ENCODE measurements at regions not wholly inside any gene's neighbourhood (a gene's known extent, or its start where the extent isn't known, plus 50 kb on each side); places are given as distances from the start of the nearest gene placed in this dataset.
"Not testable (repeated sequence)": the region's sequence is repeated elsewhere in the genome, so short reads cannot be mapped to it uniquely, and the experiment has no call there.

DNA sequence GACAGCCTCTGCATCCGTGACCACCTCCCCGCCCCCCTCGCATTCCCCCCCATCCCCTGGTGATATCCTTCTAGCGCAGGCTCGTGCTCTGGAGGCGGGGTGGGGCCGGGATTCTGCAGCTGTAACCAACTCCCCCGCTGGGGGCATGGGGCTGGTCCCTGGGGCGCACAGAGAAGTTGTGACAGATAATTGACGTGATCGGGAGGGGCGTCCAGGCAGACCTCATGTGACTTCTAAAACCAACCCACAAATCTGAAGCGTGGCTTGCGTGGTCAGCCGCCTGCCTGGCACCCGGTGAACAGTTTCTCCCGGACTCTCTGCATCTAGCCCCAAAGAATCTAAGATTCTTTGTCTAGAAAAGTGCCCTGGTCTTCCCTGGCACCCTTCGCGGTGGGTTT lies 100.6 kb upstream of the IGF1R start:
- DNase-seq (ENCODE audit: low read depth), result no peak
- H3K4me3 ChIP-seq (ENCODE audit: low read depth, low read length), result peak overlapping the region; percentile 53
- in situ Hi-C loops (cut with HindIII; ENCODE audit: low sequenced_read_pairs), result no loop called here
- TF ChIP-seq, protein P1, sequence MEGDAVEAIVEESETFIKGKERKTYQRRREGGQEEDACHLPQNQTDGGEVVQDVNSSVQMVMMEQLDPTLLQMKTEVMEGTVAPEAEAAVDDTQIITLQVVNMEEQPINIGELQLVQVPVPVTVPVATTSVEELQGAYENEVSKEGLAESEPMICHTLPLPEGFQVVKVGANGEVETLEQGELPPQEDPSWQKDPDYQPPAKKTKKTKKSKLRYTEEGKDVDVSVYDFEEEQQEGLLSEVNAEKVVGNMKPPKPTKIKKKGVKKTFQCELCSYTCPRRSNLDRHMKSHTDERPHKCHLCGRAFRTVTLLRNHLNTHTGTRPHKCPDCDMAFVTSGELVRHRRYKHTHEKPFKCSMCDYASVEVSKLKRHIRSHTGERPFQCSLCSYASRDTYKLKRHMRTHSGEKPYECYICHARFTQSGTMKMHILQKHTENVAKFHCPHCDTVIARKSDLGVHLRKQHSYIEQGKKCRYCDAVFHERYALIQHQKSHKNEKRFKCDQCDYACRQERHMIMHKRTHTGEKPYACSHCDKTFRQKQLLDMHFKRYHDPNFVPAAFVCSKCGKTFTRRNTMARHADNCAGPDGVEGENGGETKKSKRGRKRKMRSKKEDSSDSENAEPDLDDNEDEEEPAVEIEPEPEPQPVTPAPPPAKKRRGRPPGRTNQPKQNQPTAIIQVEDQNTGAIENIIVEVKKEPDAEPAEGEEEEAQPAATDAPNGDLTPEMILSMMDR (IDR thresholded peaks at IDR 0.05; ENCODE audit: low read depth, low read length, missing control alignments), result no peak

DNA sequence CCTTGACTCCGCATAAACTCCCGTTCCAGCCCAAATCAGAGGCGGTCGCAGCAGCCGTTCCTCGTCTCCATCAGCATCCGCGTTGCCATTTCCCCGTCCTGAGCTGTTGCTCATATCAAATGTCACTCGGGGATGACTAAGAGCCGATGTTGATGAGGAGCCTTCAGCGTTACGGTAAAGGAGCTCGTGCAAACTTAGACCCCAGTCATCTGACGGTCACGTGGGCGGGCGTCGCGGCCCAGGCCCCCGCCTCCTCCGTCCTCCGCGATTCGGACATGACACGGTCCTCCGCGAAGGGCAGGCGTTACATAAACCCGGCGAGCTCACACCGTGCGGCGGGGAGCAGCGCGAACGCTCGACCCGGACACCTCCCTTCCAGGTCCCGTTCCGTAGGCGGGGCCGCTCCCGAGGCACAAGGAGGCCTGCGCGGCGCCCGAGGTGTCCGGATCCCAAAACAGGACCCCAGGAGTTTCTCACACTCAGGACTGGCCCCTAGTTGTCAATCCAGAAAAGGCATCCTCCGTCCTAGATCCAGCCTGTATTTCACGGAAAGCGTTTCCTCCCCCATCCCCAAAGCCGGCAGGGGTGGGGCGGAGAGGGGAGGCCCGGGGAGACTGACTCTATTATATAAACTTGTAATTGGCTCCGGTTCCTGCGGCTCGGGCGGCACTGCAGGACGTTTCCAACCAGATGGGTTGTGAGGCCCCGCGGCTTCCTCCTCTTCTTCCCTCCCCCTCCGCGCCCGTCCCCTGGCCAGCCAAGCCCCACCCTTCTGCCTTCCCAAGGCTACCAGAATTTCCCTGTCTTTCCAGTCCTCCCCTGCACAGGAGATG lies 100.0 kb upstream of the IGF1R start:
- in situ Hi-C loops (cut with HindIII; ENCODE audit: low sequenced_read_pairs), result no loop called here

DNA sequence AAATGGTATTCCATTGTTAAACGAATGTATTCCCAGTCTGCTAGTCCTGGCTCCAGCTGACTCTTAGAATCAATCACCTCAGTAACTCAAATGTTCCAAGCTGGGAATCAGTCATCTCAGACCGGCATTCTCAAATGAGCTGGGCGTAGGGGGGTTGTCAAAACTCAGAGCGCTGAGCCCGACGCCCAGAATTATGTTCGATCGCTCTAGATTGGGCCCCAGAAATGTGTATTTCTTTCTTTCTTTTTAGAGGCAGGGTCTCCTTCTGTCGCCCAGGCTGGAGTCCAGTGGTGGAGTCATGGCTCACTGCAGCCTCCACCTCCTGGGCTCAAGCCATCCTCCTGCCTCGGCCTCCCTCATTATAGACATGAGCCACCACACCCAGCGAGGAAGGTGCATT lies 99.3 kb upstream of the IGF1R start:
- peak overlapping the region; percentile 53 for H3K4me3 ChIP-seq (ENCODE audit: low read depth, low read length)
- TF ChIP-seq, protein P1 (IDR thresholded peaks at IDR 0.05; ENCODE audit: low read depth, low read length, missing control alignments), result no peak
- in situ Hi-C loops (cut with HindIII; ENCODE audit: low sequenced_read_pairs), result no loop called here
- no peak for DNase-seq (ENCODE audit: low read depth)

More for the DNA sequence above, 100.0 kb upstream of the IGF1R start:
- TF ChIP-seq, protein P1 (IDR thresholded peaks at IDR 0.05; ENCODE audit: low read depth, low read length, missing control alignments), result peak; percentile 29
- H3K4me3 ChIP-seq (ENCODE audit: low read depth, low read length), result peak overlapping the region; percentile 53
- peak; percentile 5 for DNase-seq (ENCODE audit: low read depth)

DNA sequence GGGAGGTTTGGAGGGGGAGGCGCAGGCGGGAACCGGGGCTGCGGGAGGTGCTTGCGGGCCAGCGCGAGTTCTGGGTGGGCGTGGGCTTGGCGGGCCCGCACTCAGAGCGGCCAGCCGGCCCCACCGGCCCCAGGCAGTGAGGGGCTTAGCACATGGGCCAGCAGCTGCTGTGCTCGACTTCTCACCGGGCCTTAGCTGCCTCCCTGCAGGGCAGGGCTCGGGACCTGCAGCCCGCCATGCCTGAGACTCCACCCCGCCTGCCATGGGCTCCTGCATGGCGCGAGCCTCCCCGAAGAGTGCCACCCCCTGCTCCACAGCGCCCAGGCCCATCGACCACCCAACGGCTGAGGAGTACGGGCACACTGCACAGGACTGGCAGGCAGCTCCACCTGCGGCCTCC lies 98.6 kb upstream of the IGF1R start:
- TF ChIP-seq, protein P1 (IDR thresholded peaks at IDR 0.05; ENCODE audit: low read depth, low read length, missing control alignments), result no peak
- DNase-seq (ENCODE audit: low read depth), result no peak
- H3K4me3 ChIP-seq (ENCODE audit: low read depth, low read length), result no peak overlapping the region
- in situ Hi-C loops (cut with HindIII; ENCODE audit: low sequenced_read_pairs), result no loop called here

DNA sequence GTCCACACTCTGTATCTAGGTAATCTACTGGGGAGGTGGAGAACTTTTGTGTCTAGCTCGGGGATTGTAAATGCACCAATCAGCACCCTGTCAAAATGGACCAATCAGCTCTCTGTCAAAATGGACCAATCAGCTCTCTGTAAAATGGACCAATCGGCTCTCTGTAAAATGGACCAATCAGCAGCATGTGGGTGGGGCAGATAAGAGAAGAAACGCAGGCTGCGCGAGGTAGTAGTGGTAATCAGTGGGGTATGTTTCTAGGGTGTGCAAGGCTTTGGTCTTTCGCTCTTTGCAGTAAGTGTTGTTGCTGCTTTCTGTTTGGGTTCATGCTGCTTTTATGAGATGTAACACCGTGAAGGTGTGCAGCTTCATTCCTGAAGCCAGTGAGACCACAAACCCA lies 98.0 kb upstream of the IGF1R start:
- DNase-seq (ENCODE audit: low read depth); H3K4me3 ChIP-seq (ENCODE audit: low read depth, low read length); in situ Hi-C loops (cut with HindIII; ENCODE audit: low sequenced_read_pairs): not testable (repeated sequence)

DNA sequence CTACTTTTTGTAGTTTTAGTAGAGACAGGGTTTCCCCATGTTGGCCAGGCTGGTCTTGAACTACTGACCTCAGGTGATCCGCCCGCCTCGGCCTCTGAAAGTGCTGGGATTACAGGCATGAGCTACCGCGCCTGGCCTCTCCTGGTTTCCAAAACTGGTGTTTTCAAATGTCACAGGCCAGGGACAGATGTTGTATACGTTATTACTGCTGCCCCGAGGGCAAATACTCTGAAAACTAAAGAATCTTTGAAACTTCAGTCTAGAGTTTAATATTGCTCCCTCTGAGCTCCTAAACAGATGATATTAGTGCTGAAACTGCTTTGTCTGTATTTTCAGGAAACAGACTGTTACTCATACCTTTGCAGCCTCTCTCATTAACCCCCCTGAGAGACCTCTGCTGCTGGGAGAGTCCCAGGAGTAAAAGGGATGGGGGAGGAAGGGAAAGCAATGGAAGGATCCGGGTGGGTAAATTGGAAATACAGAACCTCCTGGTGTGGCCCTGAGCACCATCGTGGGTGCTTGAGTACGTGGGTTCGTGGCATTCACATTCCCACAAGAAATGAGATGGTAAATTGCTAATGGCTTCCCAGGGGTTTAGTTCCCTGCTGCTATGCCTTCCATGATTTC lies 96.3 kb upstream of the IGF1R start:
- H3K4me3 ChIP-seq (ENCODE audit: low read depth, low read length), result no peak overlapping the region
- TF ChIP-seq, protein P1 (IDR thresholded peaks at IDR 0.05; ENCODE audit: low read depth, low read length, missing control alignments), result no peak
- DNase-seq (ENCODE audit: low read depth), result no peak
- in situ Hi-C loops (cut with HindIII; ENCODE audit: low sequenced_read_pairs), result no loop called here
